HepG2 (cell line): ENCODE measurements at regions not wholly inside any gene's neighbourhood (a gene's known extent, or its start where the extent isn't known, plus 50 kb on each side); places are given as distances from the start of the nearest gene placed in this dataset.

ENCODE experiments used
- ESRRA ChIP-seq: sonication (generic); formaldehyde crosslinking; IDR thresholded peaks from 2 replicates; pipeline ENCODE4 v1.5.1; 2020; ENCODE audit warnings: mild to moderate bottlenecking, low read depth, missing genetic modification reagents
- KLF6 ChIP-seq: IDR thresholded peaks from 2 replicates; pipeline ENCODE4 v1.8.0; 2016; ENCODE audit warnings: missing biosample characterization, missing genetic modification reagents
- NBN ChIP-seq: fragments of 450-650 bp; conservative IDR thresholded peaks from 2 replicates; pipeline ENCODE4 v1.6.1; 2017
- SP1 ChIP-seq, 2 experiments: fragments of 450-650 bp in 1 of 2; sonication (generic) in 1 of 2; formaldehyde crosslinking in 1 of 2; IDR thresholded peaks; 2 replicates each; pipeline versions ENCODE4 v1.4.0 to v1.6.1; 2016 to 2020; ENCODE audit warnings: missing genetic modification reagents in 1 of 2
- TAF1 ChIP-seq: sonication (generic); formaldehyde crosslinking; IDR thresholded peaks from 2 replicates; pipeline ENCODE4 v1.4.0; 2020; ENCODE audit warnings: missing genetic modification reagents
- TP53 ChIP-seq: sonication (generic); formaldehyde crosslinking; conservative IDR thresholded peaks from 2 replicates; pipeline ENCODE4 v1.4.0; 2020; ENCODE audit warnings: missing genetic modification reagents
- ZBTB26 ChIP-seq: IDR thresholded peaks from 2 replicates; pipeline ENCODE4 v1.6.1; 2016; ENCODE audit warnings: missing compliant biosample characterization, missing genetic modification reagents, borderline replicate concordance
- ZNF792 ChIP-seq: IDR thresholded peaks from 2 replicates; pipeline ENCODE4 v1.6.1; 2016
- TF ChIP-seq, protein P1 (sequence below): sonication (generic); formaldehyde crosslinking; IDR thresholded peaks from 2 replicates; pipeline ENCODE4 v1.5.0; 2020; ENCODE audit warnings: mild to moderate bottlenecking, missing genetic modification reagents, moderate library complexity
- TF ChIP-seq, protein P2 (sequence below): sonication (generic); formaldehyde crosslinking; IDR thresholded peaks from 2 replicates; pipeline ENCODE4 v1.4.0; 2020; ENCODE audit warnings: mild to moderate bottlenecking, low read depth, missing genetic modification reagents
- TF ChIP-seq, protein P3 (sequence below), 2 experiments: IDR thresholded peaks; 2 replicates each; pipeline ENCODE4 v1.6.1; 2011 to 2012; ENCODE audit warnings: low read length in 2 of 2, borderline replicate concordance in 1 of 2, low read depth in 1 of 2, mild to moderate bottlenecking in 1 of 2, moderate library complexity in 1 of 2

- TF ChIP-seq TAF1 (CRISPR knock-in tag): no peak
- TF ChIP-seq, protein P1, sequence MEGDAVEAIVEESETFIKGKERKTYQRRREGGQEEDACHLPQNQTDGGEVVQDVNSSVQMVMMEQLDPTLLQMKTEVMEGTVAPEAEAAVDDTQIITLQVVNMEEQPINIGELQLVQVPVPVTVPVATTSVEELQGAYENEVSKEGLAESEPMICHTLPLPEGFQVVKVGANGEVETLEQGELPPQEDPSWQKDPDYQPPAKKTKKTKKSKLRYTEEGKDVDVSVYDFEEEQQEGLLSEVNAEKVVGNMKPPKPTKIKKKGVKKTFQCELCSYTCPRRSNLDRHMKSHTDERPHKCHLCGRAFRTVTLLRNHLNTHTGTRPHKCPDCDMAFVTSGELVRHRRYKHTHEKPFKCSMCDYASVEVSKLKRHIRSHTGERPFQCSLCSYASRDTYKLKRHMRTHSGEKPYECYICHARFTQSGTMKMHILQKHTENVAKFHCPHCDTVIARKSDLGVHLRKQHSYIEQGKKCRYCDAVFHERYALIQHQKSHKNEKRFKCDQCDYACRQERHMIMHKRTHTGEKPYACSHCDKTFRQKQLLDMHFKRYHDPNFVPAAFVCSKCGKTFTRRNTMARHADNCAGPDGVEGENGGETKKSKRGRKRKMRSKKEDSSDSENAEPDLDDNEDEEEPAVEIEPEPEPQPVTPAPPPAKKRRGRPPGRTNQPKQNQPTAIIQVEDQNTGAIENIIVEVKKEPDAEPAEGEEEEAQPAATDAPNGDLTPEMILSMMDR: no peak
- TF ChIP-seq SP1 (IDR thresholded peaks at IDR 0.05): no peak
- no peak for TF ChIP-seq SP1 (CRISPR knock-in tag; IDR thresholded peaks at IDR 0.05)
- no peak for TF ChIP-seq KLF6 (CRISPR knock-in tag)
- TF ChIP-seq, protein P2, sequence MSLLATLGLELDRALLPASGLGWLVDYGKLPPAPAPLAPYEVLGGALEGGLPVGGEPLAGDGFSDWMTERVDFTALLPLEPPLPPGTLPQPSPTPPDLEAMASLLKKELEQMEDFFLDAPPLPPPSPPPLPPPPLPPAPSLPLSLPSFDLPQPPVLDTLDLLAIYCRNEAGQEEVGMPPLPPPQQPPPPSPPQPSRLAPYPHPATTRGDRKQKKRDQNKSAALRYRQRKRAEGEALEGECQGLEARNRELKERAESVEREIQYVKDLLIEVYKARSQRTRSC: no peak
- TF ChIP-seq, protein P3, sequence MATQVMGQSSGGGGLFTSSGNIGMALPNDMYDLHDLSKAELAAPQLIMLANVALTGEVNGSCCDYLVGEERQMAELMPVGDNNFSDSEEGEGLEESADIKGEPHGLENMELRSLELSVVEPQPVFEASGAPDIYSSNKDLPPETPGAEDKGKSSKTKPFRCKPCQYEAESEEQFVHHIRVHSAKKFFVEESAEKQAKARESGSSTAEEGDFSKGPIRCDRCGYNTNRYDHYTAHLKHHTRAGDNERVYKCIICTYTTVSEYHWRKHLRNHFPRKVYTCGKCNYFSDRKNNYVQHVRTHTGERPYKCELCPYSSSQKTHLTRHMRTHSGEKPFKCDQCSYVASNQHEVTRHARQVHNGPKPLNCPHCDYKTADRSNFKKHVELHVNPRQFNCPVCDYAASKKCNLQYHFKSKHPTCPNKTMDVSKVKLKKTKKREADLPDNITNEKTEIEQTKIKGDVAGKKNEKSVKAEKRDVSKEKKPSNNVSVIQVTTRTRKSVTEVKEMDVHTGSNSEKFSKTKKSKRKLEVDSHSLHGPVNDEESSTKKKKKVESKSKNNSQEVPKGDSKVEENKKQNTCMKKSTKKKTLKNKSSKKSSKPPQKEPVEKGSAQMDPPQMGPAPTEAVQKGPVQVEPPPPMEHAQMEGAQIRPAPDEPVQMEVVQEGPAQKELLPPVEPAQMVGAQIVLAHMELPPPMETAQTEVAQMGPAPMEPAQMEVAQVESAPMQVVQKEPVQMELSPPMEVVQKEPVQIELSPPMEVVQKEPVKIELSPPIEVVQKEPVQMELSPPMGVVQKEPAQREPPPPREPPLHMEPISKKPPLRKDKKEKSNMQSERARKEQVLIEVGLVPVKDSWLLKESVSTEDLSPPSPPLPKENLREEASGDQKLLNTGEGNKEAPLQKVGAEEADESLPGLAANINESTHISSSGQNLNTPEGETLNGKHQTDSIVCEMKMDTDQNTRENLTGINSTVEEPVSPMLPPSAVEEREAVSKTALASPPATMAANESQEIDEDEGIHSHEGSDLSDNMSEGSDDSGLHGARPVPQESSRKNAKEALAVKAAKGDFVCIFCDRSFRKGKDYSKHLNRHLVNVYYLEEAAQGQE (IDR thresholded peaks at IDR 0.05; ENCODE audit: borderline replicate concordance in 1 of 2, low read depth in 1 of 2, low read length in 2 of 2): no peak
- TF ChIP-seq ZNF792 (CRISPR knock-in tag): no peak
- TF ChIP-seq ESRRA: no peak
- no peak for TF ChIP-seq TP53
- no peak for TF ChIP-seq ZBTB26 (CRISPR knock-in tag)
- no peak for TF ChIP-seq NBN
These were observed 195.2 kb upstream of the CDH4 start for GRCh38 chr20:61056627-61057442.
